Fibroblast of lung (primary cell): ENCODE measurements at regions not wholly inside any gene's neighbourhood (a gene's known extent, or its start where the extent isn't known, plus 50 kb on each side); places are given as distances from the start of the nearest gene placed in this dataset.

Source experiments
- DNase-seq, 2 donors: peaks; one replicate each; pipeline versions ENCODE4 v3.0.0 to v3.0.0-alpha.2; 2010; ENCODE audit warnings: low read depth in 2 of 2
- H2AFZ ChIP-seq: 2 replicates; pipeline ENCODE4 v1.5.1; 2012; ENCODE audit warnings: low read length, control low read depth, inconsistent platforms
- H3K27ac ChIP-seq: 2 replicates; pipeline ENCODE4 v1.5.1; 2011; ENCODE audit warnings: low read length, control low read depth; ENCODE audit not compliant: insufficient read depth
- H3K27me3 ChIP-seq: 2 replicates; pipeline ENCODE4 v1.5.1; 2011; ENCODE audit warnings: mild to moderate bottlenecking, low read length; ENCODE audit not compliant: control insufficient read depth, insufficient read depth
- H3K36me3 ChIP-seq: 2 replicates; pipeline ENCODE4 v1.5.1; 2011; ENCODE audit warnings: low read length; ENCODE audit not compliant: control insufficient read depth, insufficient read depth
- H3K4me1 ChIP-seq: 2 replicates; pipeline ENCODE4 v1.5.1; 2011; ENCODE audit warnings: low read length; ENCODE audit not compliant: control insufficient read depth, insufficient read depth; ENCODE audit errors: extremely low read depth
- H3K4me2 ChIP-seq: 2 replicates; pipeline ENCODE4 v1.5.1; 2011; ENCODE audit warnings: low read length, control low read depth; ENCODE audit not compliant: insufficient read depth; ENCODE audit errors: extremely low read depth
- H3K4me3 ChIP-seq, 4 experiments: fragments of 200-600 bp in 1 of 4; sonication (generic) in 1 of 4; replicated peaks in 1 of 4; 2 replicates each; pipeline ENCODE4 v1.5.1; 2011 to 2016; ENCODE audit warnings: low read length in 4 of 4, low read depth in 3 of 4, mild to moderate bottlenecking in 3 of 4, control low read depth in 2 of 4, inconsistent platforms in 1 of 4, mixed read lengths in 1 of 4; ENCODE audit not compliant: insufficient read depth in 1 of 4; ENCODE audit errors: control extremely low read depth in 1 of 4
- H3K79me2 ChIP-seq: 2 replicates; pipeline ENCODE4 v1.5.1; 2012; ENCODE audit warnings: mild to moderate bottlenecking, low read length, inconsistent platforms; ENCODE audit not compliant: control insufficient read depth, insufficient read depth
- H3K9ac ChIP-seq: 2 replicates; pipeline ENCODE4 v1.5.1; 2011; ENCODE audit warnings: mild to moderate bottlenecking, low read length, control low read depth; ENCODE audit not compliant: insufficient read depth
- H3K9me3 ChIP-seq: 2 replicates; pipeline ENCODE4 v1.5.1; 2012; ENCODE audit warnings: low read depth, low read length; ENCODE audit not compliant: control insufficient read depth, insufficient read depth
- H4K20me1 ChIP-seq: 2 replicates; pipeline ENCODE4 v1.5.1; 2011; ENCODE audit warnings: low read length; ENCODE audit not compliant: control insufficient read depth, insufficient read depth; ENCODE audit errors: extremely low read depth
- CTCF ChIP-seq, 2 donors: IDR thresholded peaks in 1 of 2; conservative IDR thresholded peaks in 1 of 2; 1 replicate in 1 of 2; 2 replicates in 1 of 2; pipeline ENCODE4 v1.5.1; 2011 to 2012; ENCODE audit warnings: low read length in 2 of 2, control low read depth in 1 of 2, inconsistent platforms in 1 of 2, low read depth in 1 of 2, mild to moderate bottlenecking in 1 of 2
- EZH2 ChIP-seq: IDR thresholded peaks from 2 replicates; pipeline ENCODE4 v1.5.1; 2012; ENCODE audit warnings: low read length, control low read depth, mild to moderate bottlenecking; ENCODE audit errors: missing control alignments

DNA sequence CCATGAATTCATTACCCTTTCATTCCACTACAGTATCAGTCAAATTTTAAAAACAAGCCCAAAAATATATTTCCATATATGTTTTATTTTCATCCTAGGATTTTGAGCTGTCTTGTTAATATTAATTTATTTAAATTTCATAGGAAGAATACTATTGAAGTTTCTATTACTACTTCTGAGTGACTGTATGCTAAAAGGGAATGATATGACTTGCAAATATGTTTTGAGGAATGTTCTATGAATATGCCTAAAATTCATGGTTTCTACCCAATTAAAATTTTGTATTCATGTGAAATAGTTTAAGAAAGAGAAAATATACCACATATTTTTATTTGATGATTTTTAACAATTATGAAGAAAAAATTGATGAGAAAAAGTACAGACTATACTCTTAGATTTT is 52.9 kb upstream of the BACH1 start:
- H3K4me1 ChIP-seq, result no peaks in the 10 kb centered on the region
- H2AFZ ChIP-seq, result no peak overlapping the region
- H4K20me1 ChIP-seq, result no peaks in the 10 kb centered on the region
- H3K36me3 ChIP-seq, result no peaks in the 10 kb centered on the region
- no peak overlapping the region for H3K27ac ChIP-seq
- no peaks in the 10 kb centered on the region for H3K9me3 ChIP-seq
- H3K4me2 ChIP-seq, result no peak overlapping the region
- no peak for DNase-seq
- TF ChIP-seq EZH2 (no peak), CTCF (conservative IDR thresholded peaks at IDR 0.05 in 1 of 2, IDR thresholded peaks at IDR 0.05 in 1 of 2; ENCODE audit: low read depth in 1 of 2, low read length in 2 of 2) (no peak)
- no peaks in the 10 kb centered on the region for H3K79me2 ChIP-seq
- H3K27me3 ChIP-seq, result no peaks in the 10 kb centered on the region
- H3K9ac ChIP-seq, result no peak overlapping the region
- H3K4me3 ChIP-seq, result no peak overlapping the region

DNA sequence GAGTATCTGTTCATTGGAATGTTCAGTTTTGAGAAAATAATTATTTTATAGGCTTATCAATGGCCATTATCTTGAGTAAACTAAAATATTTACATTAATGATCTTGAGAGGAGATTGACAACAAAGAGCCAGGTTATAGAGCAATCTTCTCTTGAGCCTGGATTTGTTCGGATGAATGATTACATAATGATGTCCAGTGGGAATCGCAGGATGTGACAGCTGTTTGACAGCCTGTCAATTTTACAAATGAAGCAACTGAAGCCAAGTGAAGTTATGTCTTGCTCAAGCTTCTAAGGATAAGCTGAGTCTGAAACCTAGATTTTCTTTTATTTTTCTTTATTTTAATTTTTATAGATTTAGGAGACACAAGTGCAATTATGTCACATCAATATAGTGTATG is 52.1 kb upstream of the BACH1 start:
- Histone ChIP-seq H3K36me3 (no peaks in the 10 kb centered on the region), H3K9me3 (no peaks in the 10 kb centered on the region), H3K4me1 (no peaks in the 10 kb centered on the region), H2AFZ (no peak overlapping the region), H3K79me2 (no peaks in the 10 kb centered on the region), H3K27ac (no peak overlapping the region), H3K4me3 (no peak overlapping the region), H3K4me2 (no peak overlapping the region), H3K27me3 (no peaks in the 10 kb centered on the region), H4K20me1 (no peaks in the 10 kb centered on the region), H3K9ac (no peak overlapping the region)
- TF ChIP-seq CTCF (conservative IDR thresholded peaks at IDR 0.05 in 1 of 2, IDR thresholded peaks at IDR 0.05 in 1 of 2; ENCODE audit: low read depth in 1 of 2, low read length in 2 of 2) (no peak), EZH2 (no peak)
- DNase-seq, result no peak

DNA sequence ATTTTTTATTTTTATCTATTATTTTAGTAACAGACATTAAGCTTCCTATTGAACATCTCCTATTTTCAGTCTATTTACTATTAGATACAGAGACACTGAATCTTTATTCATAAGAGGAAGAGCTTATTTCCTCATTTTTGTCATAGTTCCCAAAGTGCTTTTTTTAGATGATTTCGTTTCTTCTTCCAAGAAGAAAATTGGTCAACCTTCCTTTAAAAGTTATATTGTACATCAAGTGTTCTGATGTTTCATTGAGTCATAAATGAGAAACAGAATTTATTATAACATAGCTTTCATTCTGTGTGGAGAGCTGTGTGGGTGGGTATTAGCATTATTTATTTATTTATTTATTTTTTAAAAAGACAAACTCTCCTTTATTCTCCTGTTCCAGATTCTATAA is 50.6 kb upstream of the BACH1 start:
- no peak for DNase-seq
- no peak overlapping the region for H3K4me2 ChIP-seq
- no peaks in the 10 kb centered on the region for H3K9me3 ChIP-seq
- H4K20me1 ChIP-seq, result no peaks in the 10 kb centered on the region
- TF ChIP-seq EZH2 (no peak), CTCF (conservative IDR thresholded peaks at IDR 0.05 in 1 of 2, IDR thresholded peaks at IDR 0.05 in 1 of 2; ENCODE audit: low read depth in 1 of 2, low read length in 2 of 2) (no peak)
- no peaks in the 10 kb centered on the region for H3K36me3 ChIP-seq
- no peak overlapping the region for H3K4me3 ChIP-seq
- no peaks in the 10 kb centered on the region for H3K4me1 ChIP-seq
- no peak overlapping the region for H3K9ac ChIP-seq
- no peak overlapping the region for H3K27ac ChIP-seq
- no peak overlapping the region for H2AFZ ChIP-seq
- no peaks in the 10 kb centered on the region for H3K27me3 ChIP-seq
- no peaks in the 10 kb centered on the region for H3K79me2 ChIP-seq
